ENCODE measurements at regions not wholly inside any gene's neighbourhood (a gene's known extent, or its start where the extent isn't known, plus 50 kb on each side); places are given as distances from the start of the nearest gene placed in this dataset.

GRCh38 chr10:20672741-20673140 is 224.4 kb downstream of the NEBL start:
- Histone ChIP-seq H2AK5ac (ENCODE audit: low read depth, low read length) (no peak overlapping the region), H3K27me3 (replicated peaks in 1 of 4; ENCODE audit: control insufficient read depth in 3 of 4, extremely low read depth in 1 of 4, insufficient read depth in 3 of 4, low read length in 3 of 4) (no peaks in the 10 kb centered on the region), H3K27ac (ENCODE audit: low read depth, low read length) (no peak overlapping the region), H3K23ac (ENCODE audit: insufficient read length) (no peak overlapping the region), H2AFZ (ENCODE audit: low read length) (no peak overlapping the region), H2BK5ac (ENCODE audit: low read depth, low read length) (no peak overlapping the region), H3K9me3 (ENCODE audit: insufficient read depth in 2 of 2, low read depth in 1 of 2, low read length in 1 of 2) (no peaks in the 10 kb centered on the region), H3K4me3 (ENCODE audit: extremely low read depth in 1 of 4, insufficient read depth in 2 of 4, low read depth in 3 of 4, low read length in 4 of 4) (no peak overlapping the region), H4K5ac (ENCODE audit: insufficient read length, low read depth, low read length) (no peak overlapping the region), H3K14ac (ENCODE audit: insufficient read length) (no peak overlapping the region), H3K23me2 (ENCODE audit: low read depth, low read length) (no peaks in the 10 kb centered on the region; the same call in 1 of the 2 replicates), H3K79me1 (ENCODE audit: low read depth, low read length) (no peaks in the 10 kb centered on the region), H2BK20ac (ENCODE audit: low read length) (no peak overlapping the region), H4K20me1 (replicated peaks in 1 of 2; ENCODE audit: control insufficient read depth in 1 of 2, insufficient read depth in 2 of 2, low read length in 2 of 2) (no peaks in the 10 kb centered on the region), H2BK15ac (ENCODE audit: low read length) (no peak overlapping the region), H4K8ac (ENCODE audit: extremely low read depth, insufficient read depth, low read length) (no peak overlapping the region), H3K4me1 (replicated peaks in 1 of 4; ENCODE audit: control insufficient read depth in 3 of 4, insufficient read depth in 4 of 4, low read length in 3 of 4) (no peaks in the 10 kb centered on the region), H3K4me2 (ENCODE audit: insufficient read depth in 1 of 2, low read depth in 2 of 2, low read length in 2 of 2) (no peak overlapping the region), H3K18ac (ENCODE audit: extremely low read depth, low read length) (no peak overlapping the region), H3K56ac (replicated peaks; ENCODE audit: insufficient read length, low read depth, low read length) (no peak overlapping the region), H2BK120ac (replicated peaks; ENCODE audit: low read depth, low read length) (no peak overlapping the region), H3K9ac (replicated peaks in 1 of 4; ENCODE audit: extremely low read depth in 1 of 4, low read depth in 3 of 4, low read length in 3 of 4) (no peak overlapping the region), H2BK12ac (ENCODE audit: low read depth, low read length) (no peak overlapping the region), H4K91ac (replicated peaks; ENCODE audit: insufficient read length, low read length) (no peak overlapping the region), H3K4ac (replicated peaks; ENCODE audit: insufficient read length, low read depth, low read length) (no peak overlapping the region), H3K36me3 (ENCODE audit: control insufficient read depth in 2 of 4, insufficient read depth in 4 of 4, low read length in 3 of 4) (no peaks in the 10 kb centered on the region), H3K79me2 (ENCODE audit: control insufficient read depth in 1 of 2, insufficient read depth in 2 of 2, low read length in 2 of 2) (no peaks in the 10 kb centered on the region)
- ChIA-PET POLR2A (ENCODE audit: partially characterized antibody) (no interaction called here), CTCF (ENCODE audit: partially characterized antibody) (interaction anchor here (0.6 kb wide), 1 partner anchor 1906 kb away, joined by 3 read pairs; no protein-coding TSS in a partner anchor)
- FAIRE-seq (no peak), DNase-seq (ENCODE audit: low read depth in 1 of 2, low spot score in 2 of 2) (no peak)
- TF ChIP-seq GABPA (IDR thresholded peaks at IDR 0.05; ENCODE audit: borderline replicate concordance, insufficient read depth, low read length) (no peak), USF2 (IDR thresholded peaks at IDR 0.05; ENCODE audit: low read length) (no peak), PHF8 (conservative IDR thresholded peaks at IDR 0.05; ENCODE audit: low read depth, low read length) (no peak), EGR1 (IDR thresholded peaks at IDR 0.05; ENCODE audit: borderline replicate concordance, low read depth, low read length) (no peak), RAD21 (IDR thresholded peaks at IDR 0.05 in 1 of 2, conservative IDR thresholded peaks at IDR 0.05 in 1 of 2; ENCODE audit: low read depth in 2 of 2, low read length in 2 of 2) (no peak), CBX8 (IDR thresholded peaks at IDR 0.05; ENCODE audit: borderline replicate concordance, low read depth, low read length) (no peak), RNF2 (IDR thresholded peaks at IDR 0.05; ENCODE audit: borderline replicate concordance, low read depth, low read length, missing control alignments, poor library complexity, severe bottlenecking) (no peak), RFX5 (IDR thresholded peaks at IDR 0.05; ENCODE audit: borderline replicate concordance, low read depth, low read length) (no peak), KDM5A (IDR thresholded peaks at IDR 0.05; ENCODE audit: low read length) (no peak), SAP30 (IDR thresholded peaks at IDR 0.05; ENCODE audit: insufficient read depth, insufficient replicate concordance, low read length) (no peak), JUND (IDR thresholded peaks at IDR 0.05; ENCODE audit: low read length) (no peak)
- 94% methylated on average over 5 of the region's 5 CpGs; no CpG with 5 or more reads in 1 of the 2 experiments for WGBS, 2 experiments (ENCODE audit: extremely low coverage in 1 of 2, insufficient coverage in 1 of 2, insufficient read length in 1 of 2, insufficient replicate concordance in 2 of 2, low coverage in 1 of 2, low lambda C conversion rate in 2 of 2, missing lambda C conversion rate in 1 of 2)

Data from H1 (cell line).